HT1080 (cell line): ENCODE measurements at regions not wholly inside any gene's neighbourhood (a gene's known extent, or its start where the extent isn't known, plus 50 kb on each side); places are given as distances from the start of the nearest gene placed in this dataset.
"Not testable (repeated sequence)": the region's sequence is repeated elsewhere in the genome, so short reads cannot be mapped to it uniquely, and the experiment has no call there.

Experiments used
- DNase-seq: peaks from one replicate; pipeline ENCODE4 v3.0.0-alpha.2; 2015; ENCODE audit warnings: low read depth

GRCh38 chr5:98530224-98530623 lies 243.2 kb upstream of the RGMB start:
- no peak for DNase-seq

- DNase-seq: no peak
Measured at GRCh38 chr5:98535901-98536300, 237.6 kb upstream of the RGMB start.

GRCh38 chr5:98540056-98540455 lies 233.4 kb upstream of the RGMB start:
- no peak for DNase-seq

- DNase-seq: no peak
Measured at GRCh38 chr5:98541641-98542040, 231.8 kb upstream of the RGMB start.

- no peak for DNase-seq
Measured at GRCh38 chr5:98543490-98543889, 230.0 kb upstream of the RGMB start.

- not testable (repeated sequence) for DNase-seq
Measured at GRCh38 chr5:98546924-98547323, 226.5 kb upstream of the RGMB start.

GRCh38 chr5:98556712-98557111 lies 216.8 kb upstream of the RGMB start:
- DNase-seq: no peak

- DNase-seq: no peak
Measured at GRCh38 chr5:98557916-98558315, 215.5 kb upstream of the RGMB start.

- DNase-seq: no peak
Measured at GRCh38 chr5:98563885-98564653, 209.4 kb upstream of the RGMB start.

- DNase-seq: no peak
Measured at GRCh38 chr5:98564836-98565235, 208.6 kb upstream of the RGMB start.

GRCh38 chr5:98568336-98568735 lies 205.1 kb upstream of the RGMB start:
- DNase-seq: no peak

- DNase-seq: no peak
Measured at GRCh38 chr5:98569288-98569687, 204.2 kb upstream of the RGMB start.

GRCh38 chr5:98570010-98570409 lies 203.5 kb upstream of the RGMB start:
- peak; percentile 36 for DNase-seq

- DNase-seq: peak; percentile 32
Measured at GRCh38 chr5:98570661-98571191, 202.7 kb upstream of the RGMB start.

- DNase-seq: no peak
Measured at GRCh38 chr5:98573834-98574320, 199.6 kb upstream of the RGMB start.

- DNase-seq: no peak
Measured at GRCh38 chr5:98576275-98576674, 197.2 kb upstream of the RGMB start.

GRCh38 chr5:98578438-98578837 lies 195.0 kb upstream of the RGMB start:
- no peak for DNase-seq

GRCh38 chr5:98581112-98581997 lies 192.1 kb upstream of the RGMB start:
- no peak for DNase-seq

GRCh38 chr5:98583586-98583985 lies 189.9 kb upstream of the RGMB start:
- DNase-seq: no peak

GRCh38 chr5:98585661-98586310 lies 187.7 kb upstream of the RGMB start:
- no peak for DNase-seq

- no peak for DNase-seq
Measured at GRCh38 chr5:98586581-98586980, 186.9 kb upstream of the RGMB start.

- DNase-seq: no peak
Measured at GRCh38 chr5:98587166-98587565, 186.3 kb upstream of the RGMB start.
